Limb (tissue), 2 donors: ENCODE measurements at regions not wholly inside any gene's neighbourhood (a gene's known extent, or its start where the extent isn't known, plus 50 kb on each side); places are given as distances from the start of the nearest gene placed in this dataset.

Source experiments
- DNase-seq, 2 donors: peaks; one replicate each; pipeline ENCODE4 v3.0.0-alpha.2; 2016; ENCODE audit errors: extremely low spot score in 2 of 2

DNA sequence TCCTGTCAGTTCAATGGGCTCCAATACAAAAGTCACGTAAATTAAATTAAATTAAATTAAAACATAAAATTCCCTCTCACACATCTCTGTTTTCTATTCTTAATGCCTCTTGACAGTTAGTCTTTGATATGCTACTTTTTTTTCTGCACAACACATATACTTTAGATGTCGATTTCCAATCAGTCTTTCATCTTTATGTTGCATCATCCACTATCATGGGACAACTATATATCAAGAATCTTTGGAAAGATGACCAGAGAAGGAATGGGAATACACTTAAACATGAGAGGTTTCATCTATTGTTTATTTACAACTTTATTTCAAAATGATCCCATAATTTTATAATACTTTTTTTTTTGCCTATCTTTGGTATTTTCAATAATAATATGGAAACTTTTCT, 733.3 kb upstream of the FANCL start:
- DNase-seq, result no peak

DNA sequence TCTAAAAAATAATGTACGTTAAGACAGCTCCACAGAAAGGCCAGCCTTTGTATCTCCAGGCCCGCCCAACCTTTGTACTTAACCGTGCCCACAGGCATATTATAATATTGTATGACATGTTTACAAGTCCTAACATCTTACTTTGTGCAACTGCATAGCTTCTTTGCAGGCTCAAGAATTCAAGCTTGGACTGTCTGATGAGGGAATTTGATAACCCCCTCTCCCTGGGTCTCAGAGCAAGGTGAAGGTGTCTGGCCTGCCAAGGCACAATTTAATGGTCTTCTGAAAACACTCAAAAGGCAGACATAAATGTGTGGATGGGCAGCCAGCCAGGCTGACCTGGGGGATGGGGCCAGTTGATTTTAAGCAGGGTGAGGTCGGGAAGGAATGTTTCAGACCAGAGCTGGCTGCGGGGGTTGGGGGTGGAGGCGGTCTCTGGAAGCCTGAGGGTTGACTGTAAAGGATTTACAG, 732.7 kb upstream of the FANCL start:
- DNase-seq, result peak in 1 of 2 donors; percentile 50

- no peak for DNase-seq
Observed at GRCh38 chr2:58972737-58973136, 731.6 kb upstream of the FANCL start.

GRCh38 chr2:58971511-58972360, 730.6 kb upstream of the FANCL start:
- no peak for DNase-seq

GRCh38 chr2:58970365-58970764, 729.2 kb upstream of the FANCL start:
- DNase-seq, result no peak

DNA sequence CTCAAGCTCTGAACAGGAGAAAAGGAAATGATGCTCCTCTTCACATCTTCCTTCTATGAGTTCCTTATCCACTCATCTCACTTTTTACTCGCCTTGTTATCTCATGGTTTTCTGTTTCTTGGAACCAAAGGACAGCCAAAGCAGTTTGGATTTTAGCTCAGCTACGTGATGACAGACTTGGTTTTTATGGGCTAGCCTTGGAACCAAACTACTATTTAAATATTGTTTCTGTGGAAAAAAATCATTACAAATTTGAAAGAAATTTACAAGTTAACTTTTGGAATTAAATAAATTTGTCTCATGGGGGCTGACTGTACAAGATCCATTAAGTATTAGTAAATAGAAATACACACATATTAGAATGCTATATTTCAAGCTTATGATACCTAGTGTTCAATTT, 727.8 kb upstream of the FANCL start:
- DNase-seq, result no peak

- no peak for DNase-seq
Observed at GRCh38 chr2:58967736-58968135, 726.6 kb upstream of the FANCL start.

DNA sequence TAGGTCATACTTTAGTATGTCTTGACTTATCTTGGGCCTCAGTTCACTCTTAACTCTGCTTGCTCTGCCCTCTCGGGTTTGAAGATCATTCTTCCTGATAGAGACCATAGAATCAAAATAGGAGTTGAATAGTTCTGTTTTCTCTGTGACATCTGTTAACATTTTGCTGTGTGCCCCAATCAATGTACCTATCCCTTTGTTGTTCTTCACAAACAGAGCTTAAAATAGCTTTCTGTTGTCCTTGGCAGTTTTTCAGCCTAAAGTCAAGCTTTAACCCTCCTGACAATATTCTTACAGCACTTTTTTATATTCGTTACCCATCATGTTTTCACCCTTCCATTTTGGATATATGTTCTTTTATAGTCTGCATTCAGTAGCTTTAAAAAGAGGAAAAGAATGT, 724.5 kb upstream of the FANCL start:
- DNase-seq, result no peak

DNA sequence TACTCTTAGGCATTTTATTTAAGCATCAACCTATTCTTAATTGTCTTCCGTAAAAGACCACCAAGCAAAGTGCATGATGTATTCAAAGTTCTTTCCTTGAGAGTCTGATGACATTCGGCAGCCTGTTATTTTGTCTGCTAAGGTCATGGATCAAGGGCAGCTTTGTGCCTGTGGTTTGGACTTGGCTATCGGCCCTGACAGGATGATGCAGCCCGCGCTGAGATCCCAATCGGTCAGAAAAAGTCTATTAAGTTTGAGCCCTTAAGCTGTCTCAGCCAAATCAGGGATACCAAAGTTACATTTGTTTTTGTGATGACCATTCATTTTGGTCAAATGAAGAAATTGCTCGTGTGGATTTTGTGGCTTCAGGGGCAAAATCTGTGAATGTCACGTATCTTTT, 718.9 kb upstream of the FANCL start:
- no peak for DNase-seq

DNA sequence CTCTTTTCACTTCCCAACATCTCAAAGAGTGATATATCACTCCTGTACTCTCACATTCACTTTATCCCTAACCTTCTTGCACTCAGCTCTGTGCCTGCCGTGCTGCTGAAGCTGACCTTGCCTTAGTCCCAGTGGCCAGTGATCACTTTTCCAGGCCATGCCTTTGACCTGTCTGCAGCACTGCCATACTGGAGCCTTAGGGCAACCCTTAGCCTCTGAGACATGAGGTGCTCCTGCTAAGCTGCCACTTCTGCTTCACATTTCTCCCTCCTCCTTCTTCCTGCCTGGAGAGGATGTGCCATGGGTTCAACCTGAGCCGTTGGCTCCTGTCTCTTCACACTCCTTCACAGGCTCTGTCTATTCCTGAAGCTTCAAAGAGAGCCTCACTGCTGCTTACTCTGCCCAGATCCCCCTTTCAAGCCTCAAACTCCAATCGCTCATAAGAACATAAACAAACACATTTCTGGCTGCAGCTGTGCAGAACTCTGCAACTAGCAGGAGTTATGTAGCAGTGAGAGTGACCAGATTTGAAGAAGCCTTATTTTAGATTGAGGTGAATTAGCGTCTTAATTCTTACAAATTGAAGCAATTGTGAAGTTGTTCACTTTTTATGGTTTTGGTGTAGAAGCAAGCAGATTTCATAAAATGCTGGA, 716.2 kb upstream of the FANCL start:
- no peak for DNase-seq

- DNase-seq, result no peak
Observed at GRCh38 chr2:58954880-58955385, 713.8 kb upstream of the FANCL start.

- DNase-seq, result no peak
Observed at GRCh38 chr2:58951722-58952121, 710.6 kb upstream of the FANCL start.

GRCh38 chr2:58950795-58951462, 709.8 kb upstream of the FANCL start:
- no peak for DNase-seq

DNA sequence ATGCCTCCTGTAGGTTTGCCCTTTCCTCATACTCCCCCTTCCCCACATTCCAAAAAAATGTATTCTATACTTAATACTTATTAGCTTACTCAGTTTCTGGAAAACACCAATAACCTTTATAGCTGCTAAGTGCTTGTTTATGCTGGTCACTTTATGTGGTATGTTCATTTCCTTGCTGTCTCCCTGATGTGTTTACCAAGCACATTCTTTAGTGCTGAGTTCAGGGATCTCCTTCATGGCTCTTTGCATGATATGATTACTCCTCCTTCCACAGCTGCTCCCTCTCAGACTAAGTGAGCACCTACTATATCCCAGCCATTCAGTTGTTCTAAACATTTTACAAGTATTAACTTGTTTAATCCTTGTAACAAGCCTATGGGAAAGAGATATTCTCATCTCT, 698.3 kb upstream of the FANCL start:
- no peak for DNase-seq

GRCh38 chr2:58938988-58939387, 697.9 kb upstream of the FANCL start:
- no peak for DNase-seq

GRCh38 chr2:58932801-58933200, 691.7 kb upstream of the FANCL start:
- DNase-seq, result no peak

DNA sequence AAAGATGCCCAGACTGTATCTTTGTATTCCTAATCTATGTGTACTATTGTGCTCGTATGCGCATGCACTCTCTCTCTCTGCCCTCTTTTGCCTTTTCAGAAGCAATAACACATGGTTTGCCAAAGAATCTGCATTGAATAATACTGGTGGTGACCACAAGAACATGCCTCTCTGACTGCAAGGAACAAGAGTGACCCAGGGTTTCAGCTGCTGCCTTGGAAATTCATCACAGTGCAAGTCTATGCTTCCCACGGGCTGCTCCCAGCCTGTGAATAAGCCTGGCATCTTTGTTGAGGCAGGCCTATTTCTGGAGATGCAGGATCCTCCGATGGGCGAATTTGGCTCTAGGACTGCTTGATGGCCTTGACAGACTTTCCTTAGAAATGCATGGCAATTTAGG, 689.4 kb upstream of the FANCL start:
- DNase-seq, result no peak

- no peak for DNase-seq
Observed at GRCh38 chr2:58928973-58929372, 687.8 kb upstream of the FANCL start.

DNA sequence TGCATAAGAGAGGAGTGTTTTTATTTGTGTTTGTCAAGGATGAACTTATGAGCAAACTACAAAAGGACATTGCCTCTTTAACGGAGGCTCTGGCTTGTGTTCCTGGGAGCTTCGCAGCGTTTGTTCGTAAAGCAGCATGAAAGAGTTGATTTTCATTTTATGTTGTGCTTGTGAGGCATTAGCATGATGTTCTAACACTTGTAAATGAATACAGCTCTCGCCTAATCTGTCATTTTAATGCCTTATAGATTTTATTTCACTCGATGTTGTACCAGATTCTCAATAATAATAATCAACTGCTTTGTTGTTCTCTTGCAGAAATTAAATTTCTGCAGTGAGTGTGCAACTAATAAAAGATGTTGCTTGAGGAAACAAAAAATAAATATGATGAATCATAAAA, 687.3 kb upstream of the FANCL start:
- no peak for DNase-seq

GRCh38 chr2:58926112-58926511, 685.0 kb upstream of the FANCL start:
- DNase-seq, result no peak

DNA sequence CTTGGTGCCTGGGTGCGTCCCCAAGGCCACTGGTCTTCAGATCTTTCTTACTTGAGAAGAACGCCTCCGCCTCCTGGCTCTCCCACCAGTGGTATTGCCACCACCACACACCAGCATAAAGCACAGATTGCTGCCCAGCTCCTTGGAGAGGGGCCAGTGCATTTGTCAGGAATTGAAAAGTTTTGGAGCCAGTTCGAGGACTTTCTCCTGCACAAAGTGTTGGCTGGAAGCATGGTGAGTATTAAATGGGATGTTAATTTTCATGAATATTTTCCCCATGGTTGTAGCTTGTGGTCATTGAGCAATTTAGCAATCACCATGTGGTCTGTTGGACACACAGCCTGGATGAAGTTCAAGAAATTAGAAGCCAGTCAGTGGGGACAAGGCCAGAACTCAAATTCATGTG, 684.6 kb upstream of the FANCL start:
- DNase-seq, result no peak

DNA sequence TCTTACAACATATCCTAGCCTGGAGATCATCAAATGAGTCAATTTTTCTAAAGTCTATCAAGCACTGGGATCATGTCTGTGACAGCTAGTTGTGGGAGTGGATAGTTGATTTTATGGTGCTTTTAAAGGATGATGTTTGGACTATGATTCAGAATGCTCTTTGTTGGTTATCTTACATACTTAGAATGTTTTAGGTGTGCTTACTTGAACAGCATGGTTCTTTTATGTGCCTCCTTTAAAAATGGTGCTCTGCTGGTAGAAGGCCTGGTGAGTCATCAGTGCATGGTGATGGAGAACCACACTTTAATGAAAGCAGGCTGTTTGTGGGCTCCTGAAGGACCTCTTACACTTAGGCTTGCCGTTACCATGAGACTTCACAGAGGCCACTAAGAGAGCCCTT, 682.7 kb upstream of the FANCL start:
- DNase-seq, result no peak
